ENCODE measurements at regions not wholly inside any gene's neighbourhood (a gene's known extent, or its start where the extent isn't known, plus 50 kb on each side); places are given as distances from the start of the nearest gene placed in this dataset.

GRCh38 chr2:177317443-177317842, 52.9 kb upstream of the NFE2L2 start:
- TF ChIP-seq CTCF (IDR thresholded peaks at IDR 0.05) = no peak
- no peak for TF ChIP-seq POLR2A (IDR thresholded peaks at IDR 0.05)
